ENCODE measurements at regions not wholly inside any gene's neighbourhood (a gene's known extent, or its start where the extent isn't known, plus 50 kb on each side); places are given as distances from the start of the nearest gene placed in this dataset.

DNA sequence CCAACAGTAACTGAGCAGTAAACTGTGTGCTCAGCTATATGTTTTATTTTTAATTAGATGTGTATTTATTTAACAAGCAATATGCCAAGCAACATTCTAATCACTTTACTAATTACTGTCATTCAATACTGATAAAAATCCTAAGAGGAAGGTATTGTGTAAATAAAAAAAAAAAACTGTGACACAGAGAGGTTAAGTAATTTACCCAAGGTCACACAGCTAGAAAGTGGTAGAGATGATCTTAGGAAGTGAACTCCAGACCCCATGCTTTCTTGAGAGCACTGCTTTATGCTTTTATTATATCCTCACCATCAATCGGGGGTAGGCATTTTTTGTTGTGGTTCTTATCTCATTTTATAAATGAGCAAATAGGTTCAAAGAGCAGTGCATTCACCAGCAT is 417.1 kb downstream of the RAB28 start:
- Histone ChIP-seq H3K4me1 (ENCODE audit: control insufficient read depth in 1 of 2, insufficient read depth in 2 of 2, low read length in 2 of 2) (no peaks in the 10 kb centered on the region), H3K4me2 (replicated peaks; ENCODE audit: extremely low read depth, low read length, poor library complexity, severe bottlenecking) (no peak overlapping the region), H3K36me3 (replicated peaks in 1 of 2; ENCODE audit: control insufficient read depth in 1 of 2, insufficient read depth in 2 of 2, low read length in 2 of 2) (no peaks in the 10 kb centered on the region), H2AFZ (ENCODE audit: insufficient read depth, low read depth, low read length, poor library complexity, severe bottlenecking) (no peak overlapping the region), H3K9ac (ENCODE audit: insufficient read depth, low read length, poor library complexity, severe bottlenecking) (no peak overlapping the region), H3K27ac (ENCODE audit: low read depth in 1 of 2, low read length in 2 of 2) (no peak overlapping the region), H3K79me2 (ENCODE audit: insufficient read depth, low read length) (no peaks in the 10 kb centered on the region), H3K27me3 (ENCODE audit: control insufficient read depth in 2 of 2, insufficient read depth in 2 of 2, low read length in 2 of 2) (no peaks in the 10 kb centered on the region), H4K20me1 (ENCODE audit: insufficient read depth, low read length) (no peaks in the 10 kb centered on the region), H3K4me3 (replicated peaks in 1 of 3; ENCODE audit: low read depth in 2 of 3, low read length in 3 of 3) (no peak overlapping the region), H3K9me3 (replicated peaks in 1 of 2; ENCODE audit: control insufficient read depth in 1 of 2, insufficient read depth in 1 of 2, low read length in 2 of 2) (peaks cover 0 to 5% of the 10 kb centered on the region in 2 donors)
- Mint-ChIP-seq H3K27ac (no peak overlapping the region), H3K27me3 (ENCODE audit: low read depth in 3 of 3) (no peaks in the 10 kb centered on the region), H3K4me3 (no peak overlapping the region), H3K9me3 (peaks cover 0 to 10% (median 4%) of the 10 kb centered on the region in 7 donors), H3K36me3 (no peaks in the 10 kb centered on the region), H3K4me1 (no peaks in the 10 kb centered on the region)
- intact Hi-C loops (cut with micrococcal nuclease), result no loop called here
- TF ChIP-seq, protein P1, sequence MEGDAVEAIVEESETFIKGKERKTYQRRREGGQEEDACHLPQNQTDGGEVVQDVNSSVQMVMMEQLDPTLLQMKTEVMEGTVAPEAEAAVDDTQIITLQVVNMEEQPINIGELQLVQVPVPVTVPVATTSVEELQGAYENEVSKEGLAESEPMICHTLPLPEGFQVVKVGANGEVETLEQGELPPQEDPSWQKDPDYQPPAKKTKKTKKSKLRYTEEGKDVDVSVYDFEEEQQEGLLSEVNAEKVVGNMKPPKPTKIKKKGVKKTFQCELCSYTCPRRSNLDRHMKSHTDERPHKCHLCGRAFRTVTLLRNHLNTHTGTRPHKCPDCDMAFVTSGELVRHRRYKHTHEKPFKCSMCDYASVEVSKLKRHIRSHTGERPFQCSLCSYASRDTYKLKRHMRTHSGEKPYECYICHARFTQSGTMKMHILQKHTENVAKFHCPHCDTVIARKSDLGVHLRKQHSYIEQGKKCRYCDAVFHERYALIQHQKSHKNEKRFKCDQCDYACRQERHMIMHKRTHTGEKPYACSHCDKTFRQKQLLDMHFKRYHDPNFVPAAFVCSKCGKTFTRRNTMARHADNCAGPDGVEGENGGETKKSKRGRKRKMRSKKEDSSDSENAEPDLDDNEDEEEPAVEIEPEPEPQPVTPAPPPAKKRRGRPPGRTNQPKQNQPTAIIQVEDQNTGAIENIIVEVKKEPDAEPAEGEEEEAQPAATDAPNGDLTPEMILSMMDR (IDR thresholded peaks at IDR 0.05), result no peak
- DNase-seq, result no peak
- WGBS (ENCODE audit: insufficient coverage), result no CpG with 5 or more reads among the region's 1 CpG

DNA sequence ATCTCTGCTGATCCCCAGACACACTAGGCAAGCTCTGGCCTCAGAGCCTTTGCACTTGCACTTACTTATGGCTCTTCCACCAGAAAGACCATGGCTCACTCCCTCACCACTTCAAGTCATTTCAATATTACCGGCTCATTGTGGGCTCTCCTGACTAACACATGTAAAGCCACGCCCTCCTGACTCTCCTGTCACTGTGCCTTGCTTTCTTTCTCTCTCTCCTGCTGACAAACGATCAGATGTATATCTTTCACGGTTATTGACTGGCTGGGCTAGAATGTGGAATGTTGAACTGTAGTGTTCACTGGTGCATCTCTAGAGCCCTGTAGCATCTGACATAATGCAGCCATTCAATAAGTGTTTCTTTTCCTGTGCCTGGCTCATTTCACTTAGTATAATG is 425.1 kb downstream of the RAB28 start:
- no peak overlapping the region for H3K4me3 Mint-ChIP-seq
- no peak overlapping the region for H3K27ac Mint-ChIP-seq
- H3K36me3 Mint-ChIP-seq, result no peaks in the 10 kb centered on the region
- peaks cover 2 to 9% of the 10 kb centered on the region in 2 donors for H3K9me3 ChIP-seq (replicated peaks in 1 of 2; ENCODE audit: control insufficient read depth in 1 of 2, insufficient read depth in 1 of 2, low read length in 2 of 2)
- no peak overlapping the region for H3K4me2 ChIP-seq (replicated peaks; ENCODE audit: extremely low read depth, low read length, poor library complexity, severe bottlenecking)
- TF ChIP-seq, protein P1 (IDR thresholded peaks at IDR 0.05), result no peak
- no peaks in the 10 kb centered on the region for H3K79me2 ChIP-seq (ENCODE audit: insufficient read depth, low read length)
- no peaks in the 10 kb centered on the region for H3K36me3 ChIP-seq (replicated peaks in 1 of 2; ENCODE audit: control insufficient read depth in 1 of 2, insufficient read depth in 2 of 2, low read length in 2 of 2)
- no peaks in the 10 kb centered on the region for H3K27me3 ChIP-seq (ENCODE audit: control insufficient read depth in 2 of 2, insufficient read depth in 2 of 2, low read length in 2 of 2)
- no peak overlapping the region for H3K27ac ChIP-seq (ENCODE audit: low read depth in 1 of 2, low read length in 2 of 2)
- no peak overlapping the region for H3K4me3 ChIP-seq (replicated peaks in 1 of 3; ENCODE audit: low read depth in 2 of 3, low read length in 3 of 3)
- WGBS (ENCODE audit: insufficient coverage), result no CpG with 5 or more reads among the region's 4 CpGs
- H2AFZ ChIP-seq (ENCODE audit: insufficient read depth, low read depth, low read length, poor library complexity, severe bottlenecking), result no peak overlapping the region
- peaks cover 0 to 4% (median 0%) of the 10 kb centered on the region in 7 donors for H3K9me3 Mint-ChIP-seq
- H3K9ac ChIP-seq (ENCODE audit: insufficient read depth, low read length, poor library complexity, severe bottlenecking), result no peak overlapping the region
- H3K4me1 Mint-ChIP-seq, result no peaks in the 10 kb centered on the region
- no peaks in the 10 kb centered on the region for H3K4me1 ChIP-seq (ENCODE audit: control insufficient read depth in 1 of 2, insufficient read depth in 2 of 2, low read length in 2 of 2)
- intact Hi-C loops (cut with micrococcal nuclease), result no loop called here
- DNase-seq, result no peak
- peaks cover 0 to 3% (median 0%) of the 10 kb centered on the region in 3 donors for H3K27me3 Mint-ChIP-seq (ENCODE audit: low read depth in 3 of 3)
- no peaks in the 10 kb centered on the region for H4K20me1 ChIP-seq (ENCODE audit: insufficient read depth, low read length)
